Left lung (tissue), 4 donors: ENCODE measurements at regions not wholly inside any gene's neighbourhood (a gene's known extent, or its start where the extent isn't known, plus 50 kb on each side); places are given as distances from the start of the nearest gene placed in this dataset.

Experiments used
- ATAC-seq: fragments of 200-7000 bp; cut with Tn5 transposase; one replicate; pipeline ENCODE4 v1.9.1; 2020; ENCODE audit warnings: moderate library complexity
- DNase-seq, 4 donors: peaks; one replicate each; pipeline ENCODE4 v3.0.0-alpha.2; 2013 to 2020
- H3K27ac ChIP-seq, 2 donors: fragments of 200-600 bp; sonication (generic) in 1 of 2; one replicate each; pipeline versions ENCODE4 v1.5.0 to v1.8.0; 2020 to 2021
- H3K27me3 ChIP-seq, 2 donors: fragments of 200-600 bp; sonication (generic) in 1 of 2; one replicate each; pipeline versions ENCODE4 v1.5.0 to v1.8.0; 2020 to 2021
- H3K36me3 ChIP-seq, 2 donors: fragments of 200-600 bp; sonication (generic) in 1 of 2; one replicate each; pipeline versions ENCODE4 v1.5.0 to v1.8.0; 2020 to 2021
- H3K4me1 ChIP-seq, 2 donors: fragments of 200-600 bp; one replicate each; pipeline ENCODE4 v1.8.0; 2021
- H3K4me3 ChIP-seq, 2 donors: fragments of 200-600 bp; sonication (generic) in 1 of 2; one replicate each; pipeline versions ENCODE4 v1.5.0 to v1.8.0; 2020 to 2021; ENCODE audit warnings: mild to moderate bottlenecking in 1 of 2
- H3K9me3 ChIP-seq, 2 donors: fragments of 200-600 bp; sonication (generic) in 1 of 2; one replicate each; pipeline versions ENCODE4 v1.5.0 to v1.8.0; 2020 to 2021
- CTCF ChIP-seq, 2 donors: fragments of 200-600 bp; sonication (generic) in 1 of 2; IDR thresholded peaks; one replicate each; pipeline versions ENCODE4 v1.5.0 to v1.8.0; 2021; ENCODE audit warnings: antibody characterized with exemption in 2 of 2
- intact Hi-C, 2 donors: fragments of 100-400 bp; cut with DNase I; formaldehyde crosslinking; loops; one replicate each; pipeline versions ENCODE4 v1.11.2 to v1.14.2; 2022
- donor health status: DM: no; HTN: yes; CAD: no.
- donor health status: DM: no; HTN: no; CAD: no.

GRCh38 chrX:10904220-10904619 is 206.9 kb upstream of the HCCS start:
- H3K27me3 ChIP-seq: no peaks in the 10 kb centered on the region
- DNase-seq (no peak), ATAC-seq (no peak)
- no peaks in the 10 kb centered on the region for H3K36me3 ChIP-seq
- no peak overlapping the region for H3K27ac ChIP-seq
- no peak overlapping the region for H3K4me3 ChIP-seq
- no peaks in the 10 kb centered on the region for H3K4me1 ChIP-seq
- intact Hi-C loops: no loop called here
- no peaks in the 10 kb centered on the region for H3K9me3 ChIP-seq
- TF ChIP-seq CTCF (IDR thresholded peaks at IDR 0.05): no peak

GRCh38 chrX:10906866-10907265 is 204.3 kb upstream of the HCCS start:
- no peak overlapping the region for H3K27ac ChIP-seq
- intact Hi-C loops: no loop called here

GRCh38 chrX:10922159-10922558 is 189.0 kb upstream of the HCCS start:
- no peak for TF ChIP-seq CTCF (IDR thresholded peaks at IDR 0.05)
- H3K27ac ChIP-seq: no peak overlapping the region
- no peak for DNase-seq

More at GRCh38 chrX:10906866-10907265, 204.3 kb upstream of the HCCS start:
- no peaks in the 10 kb centered on the region for H3K4me1 ChIP-seq
- H3K9me3 ChIP-seq: no peaks in the 10 kb centered on the region
- no peak for DNase-seq
- H3K4me3 ChIP-seq: no peak overlapping the region
- H3K36me3 ChIP-seq: no peaks in the 10 kb centered on the region
- H3K27me3 ChIP-seq: no peaks in the 10 kb centered on the region
- no peak for TF ChIP-seq CTCF (IDR thresholded peaks at IDR 0.05)
- ATAC-seq: no peak

DNA sequence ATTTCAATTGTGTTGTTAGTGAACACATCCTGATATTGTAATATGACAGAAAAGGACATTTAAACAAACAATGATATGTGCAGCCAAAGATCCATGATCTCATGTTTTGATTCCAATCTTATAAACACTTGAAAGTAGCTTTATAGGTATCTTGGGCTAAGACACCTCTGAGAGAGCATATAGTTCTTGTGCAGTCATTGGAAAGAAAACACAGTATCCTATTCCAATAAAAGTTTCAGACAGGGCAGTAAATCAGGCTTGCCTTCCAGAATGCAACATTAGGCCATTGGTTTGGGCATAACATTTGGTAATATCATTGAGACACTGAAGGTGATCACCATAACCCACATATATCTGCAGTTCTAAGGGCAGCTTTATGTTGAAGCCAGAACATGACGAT is 188.3 kb upstream of the HCCS start:
- DNase-seq: no peak
- Histone ChIP-seq H3K36me3 (no peaks in the 10 kb centered on the region), H3K9me3 (peaks cover 0 to 1% of the 10 kb centered on the region in 2 donors), H3K4me1 (no peaks in the 10 kb centered on the region), H3K27ac (no peak overlapping the region), H3K27me3 (no peaks in the 10 kb centered on the region), H3K4me3 (no peak overlapping the region)
- TF ChIP-seq CTCF (IDR thresholded peaks at IDR 0.05): no peak
- ATAC-seq: no peak
- intact Hi-C loops: no loop called here

More at GRCh38 chrX:10922159-10922558, 189.0 kb upstream of the HCCS start:
- Histone ChIP-seq H3K9me3 (no peaks in the 10 kb centered on the region), H3K27me3 (no peaks in the 10 kb centered on the region), H3K4me1 (no peaks in the 10 kb centered on the region), H3K4me3 (no peak overlapping the region), H3K36me3 (no peaks in the 10 kb centered on the region)
- intact Hi-C loops: no loop called here
- no peak for ATAC-seq

DNA sequence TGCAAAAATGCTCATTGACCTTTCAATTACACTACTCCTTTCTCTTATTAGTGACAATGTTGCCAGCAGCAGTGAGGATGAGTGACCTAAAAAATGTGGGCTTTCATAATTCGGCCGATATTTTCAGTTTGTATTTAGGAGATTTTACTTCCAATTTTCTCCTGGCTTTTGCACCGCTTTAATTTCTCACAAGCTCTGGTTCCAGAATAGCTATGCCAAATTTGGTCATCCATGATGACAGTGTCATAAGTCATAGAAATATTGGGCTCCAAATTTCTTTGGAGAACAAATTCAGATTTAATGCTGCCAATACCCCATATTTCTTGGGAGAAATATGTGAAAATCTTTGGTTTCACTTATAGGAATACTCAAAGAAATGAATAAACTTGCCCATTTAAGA is 187.7 kb upstream of the HCCS start:
- DNase-seq (no peak), ATAC-seq (no peak)
- Histone ChIP-seq H3K9me3 (peaks cover 0 to 4% of the 10 kb centered on the region in 2 donors), H3K4me1 (no peaks in the 10 kb centered on the region), H3K27ac (no peak overlapping the region), H3K27me3 (no peaks in the 10 kb centered on the region), H3K4me3 (no peak overlapping the region), H3K36me3 (no peaks in the 10 kb centered on the region)
- TF ChIP-seq CTCF (IDR thresholded peaks at IDR 0.05): no peak
- intact Hi-C loops: no loop called here
